Prostate gland (tissue), 2 donors: ENCODE measurements at regions not wholly inside any gene's neighbourhood (a gene's known extent, or its start where the extent isn't known, plus 50 kb on each side); places are given as distances from the start of the nearest gene placed in this dataset.

Source experiments
- DNase-seq: peaks from one replicate; pipeline ENCODE4 v3.0.0-alpha.2; 2019; ENCODE audit warnings: low spot score
- H3K27ac ChIP-seq, 2 donors: fragments of 200-600 bp; sonication (generic); 2 replicates each; pipeline ENCODE4 v1.5.1; 2017 to 2019
- H3K27me3 ChIP-seq: fragments of 200-600 bp; sonication (generic); replicated peaks from 2 replicates; pipeline ENCODE4 v1.5.1; 2019; ENCODE audit not compliant: insufficient read depth
- H3K36me3 ChIP-seq, 2 donors: fragments of 200-600 bp; sonication (generic); 1 replicate in 1 of 2; 2 replicates in 1 of 2; pipeline versions ENCODE4 v1.5.1 to v1.8.1; 2017 to 2019
- H3K4me1 ChIP-seq: fragments of 200-600 bp; sonication (generic); replicated peaks from 2 replicates; pipeline ENCODE4 v1.5.1; 2019
- H3K4me3 ChIP-seq, 2 donors: fragments of 200-600 bp; sonication (generic); 2 replicates each; pipeline ENCODE4 v1.5.1; 2017 to 2019
- H3K9me3 ChIP-seq: fragments of 200-600 bp; sonication (generic); 2 replicates; pipeline ENCODE4 v1.5.1; 2017
- CTCF ChIP-seq, 4 experiments: fragments of 200-600 bp in 2 of 4; fragments of 450-650 bp in 2 of 4; sonication (generic) in 2 of 4; IDR thresholded peaks; 1 replicate in 3 of 4; 2 replicates in 1 of 4; pipeline ENCODE4 v1.5.1; 2016 to 2019; ENCODE audit warnings: antibody characterized with exemption in 4 of 4, mild to moderate bottlenecking in 2 of 4, moderate library complexity in 2 of 4
- POLR2A ChIP-seq: fragments of 450-650 bp; IDR thresholded peaks from one replicate; pipeline ENCODE4 v1.6.1; 2016; ENCODE audit warnings: antibody characterized with exemption, mild to moderate bottlenecking
- POLR2AphosphoS5 ChIP-seq: sonication (generic); formaldehyde crosslinking; IDR thresholded peaks from one replicate; pipeline ENCODE4 v1.6.1; 2017; ENCODE audit warnings: antibody characterized with exemption
- WGBS: methylation state at CpG from one replicate; pipeline ENCODE4 v1.1.5; 2018; 5-methylcytosine and 5-hydroxymethylcytosine counted together
- intact Hi-C: fragments of 100-400 bp; cut with DNase I; formaldehyde crosslinking; loops from one replicate; pipeline ENCODE4 v1.14.2; 2022

DNA sequence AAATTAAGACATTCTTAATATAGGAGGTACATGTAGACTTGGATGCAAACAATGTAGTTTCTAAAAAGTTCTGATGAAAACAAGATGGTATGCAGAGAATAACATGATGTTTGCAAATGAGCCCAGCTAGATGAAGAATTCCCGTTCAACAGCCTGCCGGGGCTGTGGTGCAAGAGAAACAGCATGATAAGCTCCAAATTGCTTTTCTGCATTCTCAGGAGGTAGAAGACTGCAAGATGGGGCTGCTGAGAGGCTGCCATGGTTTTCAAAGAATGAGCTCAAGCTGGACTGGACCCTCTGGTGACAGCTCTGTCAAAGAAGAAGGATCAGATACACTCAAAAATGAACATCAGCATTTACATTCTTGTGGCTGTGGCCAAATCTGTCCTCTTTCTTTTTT lies 73.4 kb upstream of the PALS2 start:
- Histone ChIP-seq H3K27me3 (no peaks in the 10 kb centered on the region), H3K9me3 (no peaks in the 10 kb centered on the region), H3K36me3 (no peaks in the 10 kb centered on the region), H3K4me1 (no peaks in the 10 kb centered on the region), H3K27ac (no peak overlapping the region), H3K4me3 (no peak overlapping the region)
- DNase-seq: no peak
- TF ChIP-seq POLR2AphosphoS5 (no peak), CTCF (IDR thresholded peaks at IDR 0.05) (no peak), POLR2A (no peak)
- intact Hi-C loops: no loop called here
- whole genome bisulfite sequencing: 62% methylated on average over 2 of the region's 2 CpGs

- H3K27ac ChIP-seq: no peak overlapping the region
- no peak for DNase-seq
- H3K27me3 ChIP-seq: no peaks in the 10 kb centered on the region
- H3K36me3 ChIP-seq: no peaks in the 10 kb centered on the region
- H3K9me3 ChIP-seq: no peaks in the 10 kb centered on the region
- 48% methylated on average over 3 of the region's 3 CpGs for WGBS
- no peaks in the 10 kb centered on the region for H3K4me1 ChIP-seq
- TF ChIP-seq CTCF (IDR thresholded peaks at IDR 0.05): no peak
- no peak for TF ChIP-seq POLR2AphosphoS5
- TF ChIP-seq POLR2A: no peak
- H3K4me3 ChIP-seq: no peak overlapping the region
- intact Hi-C loops: no loop called here
Observed at GRCh38 chr7:24500599-24500998, 72.7 kb upstream of the PALS2 start.

GRCh38 chr7:24501009-24501408 lies 72.2 kb upstream of the PALS2 start:
- intact Hi-C loops: no loop called here
- no peak for DNase-seq
- no peak overlapping the region for H3K4me3 ChIP-seq
- no peaks in the 10 kb centered on the region for H3K4me1 ChIP-seq
- TF ChIP-seq CTCF (IDR thresholded peaks at IDR 0.05): no peak
- no peak for TF ChIP-seq POLR2A
- no peak for TF ChIP-seq POLR2AphosphoS5
- H3K9me3 ChIP-seq: no peaks in the 10 kb centered on the region
- no peaks in the 10 kb centered on the region for H3K27me3 ChIP-seq
- no peaks in the 10 kb centered on the region for H3K36me3 ChIP-seq
- 30% methylated on average over 7 of the region's 7 CpGs for WGBS
- no peak overlapping the region for H3K27ac ChIP-seq

DNA sequence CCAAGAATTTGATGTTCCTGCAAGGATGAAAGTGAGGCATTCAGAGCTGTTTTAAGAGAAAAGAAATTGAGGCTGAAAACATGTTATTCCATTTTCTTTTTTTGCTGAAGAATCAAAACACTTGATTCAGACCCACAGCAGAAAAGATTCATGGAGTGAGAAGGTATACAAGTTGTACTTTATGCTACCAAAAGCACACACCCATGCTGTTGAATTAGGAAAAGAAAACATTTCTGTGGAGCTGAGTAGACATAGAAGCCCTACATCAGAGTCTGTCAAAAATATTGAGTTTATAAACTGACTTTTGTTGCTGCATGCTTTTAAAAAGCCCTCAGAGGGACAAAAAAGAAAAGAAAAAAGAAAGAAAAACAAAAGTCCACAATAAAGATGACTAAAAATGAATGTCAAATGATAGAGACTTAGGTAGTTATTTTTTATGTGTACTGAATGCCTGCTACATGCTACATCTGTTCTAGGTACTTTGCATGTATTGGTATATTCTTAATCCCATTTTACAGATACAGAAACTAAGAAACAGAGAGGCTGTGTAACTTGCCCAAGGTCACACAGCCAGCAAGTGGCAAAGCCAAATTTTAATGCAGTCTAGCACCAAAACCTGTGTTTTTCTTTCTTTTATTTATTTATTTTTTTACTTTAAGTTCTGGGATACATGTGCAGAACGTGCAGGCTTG lies 71.7 kb upstream of the PALS2 start:
- no peak overlapping the region for H3K27ac ChIP-seq
- no peak for DNase-seq
- H3K27me3 ChIP-seq: no peaks in the 10 kb centered on the region
- intact Hi-C loops: no loop called here
- no peaks in the 10 kb centered on the region for H3K4me1 ChIP-seq
- WGBS: 57% methylated on average over 1 of the region's 1 CpG
- TF ChIP-seq POLR2A (no peak), POLR2AphosphoS5 (no peak), CTCF (IDR thresholded peaks at IDR 0.05) (no peak)
- no peaks in the 10 kb centered on the region for H3K9me3 ChIP-seq
- H3K36me3 ChIP-seq: no peaks in the 10 kb centered on the region
- H3K4me3 ChIP-seq: no peak overlapping the region

GRCh38 chr7:24502135-24502488 lies 71.1 kb upstream of the PALS2 start:
- H3K27ac ChIP-seq: no peak overlapping the region
- no peaks in the 10 kb centered on the region for H3K4me1 ChIP-seq
- TF ChIP-seq POLR2A: no peak
- TF ChIP-seq POLR2AphosphoS5: no peak
- TF ChIP-seq CTCF (IDR thresholded peaks at IDR 0.05): no peak
- 66% methylated on average over 3 of the region's 3 CpGs for WGBS
- intact Hi-C loops: no loop called here
- DNase-seq: no peak
- H3K36me3 ChIP-seq: no peaks in the 10 kb centered on the region
- no peaks in the 10 kb centered on the region for H3K27me3 ChIP-seq
- no peak overlapping the region for H3K4me3 ChIP-seq
- no peaks in the 10 kb centered on the region for H3K9me3 ChIP-seq
